DND-41 (cell line): ENCODE measurements at regions not wholly inside any gene's neighbourhood (a gene's known extent, or its start where the extent isn't known, plus 50 kb on each side); places are given as distances from the start of the nearest gene placed in this dataset.

Source experiments
- ATAC-seq: fragments of 200-7000 bp; cut with Tn5 transposase; 3 replicates; pipeline ENCODE4 v1.9.1; 2021; ENCODE audit warnings: low read depth; ENCODE audit not compliant: insufficient read depth
- DNase-seq: peaks from one replicate; pipeline ENCODE4 v3.0.0-alpha.2; 2020
- H2AFZ ChIP-seq: 2 replicates; pipeline ENCODE4 v1.6.0; 2012; ENCODE audit warnings: low read depth, low read length
- H3K27ac ChIP-seq: 2 replicates; pipeline ENCODE4 v1.5.1; 2012; ENCODE audit warnings: low read length, inconsistent platforms
- H3K27me3 ChIP-seq: fragments of 200-600 bp; sonication (generic); 2 replicates; pipeline ENCODE4 v1.6.0; 2012; ENCODE audit warnings: low read length, mild to moderate bottlenecking, inconsistent platforms; ENCODE audit not compliant: insufficient read depth, poor library complexity
- H3K36me3 ChIP-seq: 2 replicates; pipeline ENCODE4 v1.5.1; 2012; ENCODE audit warnings: low read length, inconsistent platforms; ENCODE audit not compliant: insufficient read depth
- H3K4me1 ChIP-seq: 2 replicates; pipeline ENCODE4 v1.5.1; 2012; ENCODE audit warnings: mild to moderate bottlenecking, low read length; ENCODE audit not compliant: insufficient read depth
- H3K4me2 ChIP-seq: 2 replicates; pipeline ENCODE4 v1.6.0; 2012; ENCODE audit warnings: mild to moderate bottlenecking, moderate library complexity, low read length, inconsistent platforms; ENCODE audit not compliant: insufficient read depth
- H3K4me3 ChIP-seq, 2 experiments: fragments of 200-600 bp in 1 of 2; shearing (Covaris generic) in 1 of 2; 2 replicates each; pipeline ENCODE4 v1.5.1; 2012 to 2016; ENCODE audit warnings: inconsistent platforms in 2 of 2, low read length in 2 of 2, mild to moderate bottlenecking in 2 of 2, low read depth in 1 of 2, moderate library complexity in 1 of 2
- H3K79me2 ChIP-seq: 2 replicates; pipeline ENCODE4 v1.6.0; 2012; ENCODE audit warnings: low read length, inconsistent platforms; ENCODE audit not compliant: insufficient read depth
- H3K9ac ChIP-seq: 2 replicates; pipeline ENCODE4 v1.6.0; 2012; ENCODE audit warnings: low read depth, mild to moderate bottlenecking, inconsistent platforms, low read length, moderate library complexity
- H3K9me3 ChIP-seq: 2 replicates; pipeline ENCODE4 v1.5.1; 2012; ENCODE audit warnings: low read length, moderate library complexity, mild to moderate bottlenecking, inconsistent platforms; ENCODE audit not compliant: insufficient read depth, severe bottlenecking
- H4K20me1 ChIP-seq: 2 replicates; pipeline ENCODE4 v1.6.0; 2012; ENCODE audit warnings: low read length; ENCODE audit not compliant: insufficient read depth
- CTCF ChIP-seq: IDR thresholded peaks from 2 replicates; pipeline ENCODE4 v1.5.1; 2012; ENCODE audit warnings: borderline replicate concordance, low read length, moderate library complexity, mild to moderate bottlenecking; ENCODE audit not compliant: poor library complexity, severe bottlenecking; ENCODE audit errors: extremely low read depth
- EZH2 ChIP-seq: IDR thresholded peaks from 3 replicates; pipeline ENCODE4 v1.6.1; 2012; ENCODE audit warnings: borderline replicate concordance, low read depth, mild to moderate bottlenecking, moderate library complexity, low read length, inconsistent platforms; ENCODE audit not compliant: severe bottlenecking

DNA sequence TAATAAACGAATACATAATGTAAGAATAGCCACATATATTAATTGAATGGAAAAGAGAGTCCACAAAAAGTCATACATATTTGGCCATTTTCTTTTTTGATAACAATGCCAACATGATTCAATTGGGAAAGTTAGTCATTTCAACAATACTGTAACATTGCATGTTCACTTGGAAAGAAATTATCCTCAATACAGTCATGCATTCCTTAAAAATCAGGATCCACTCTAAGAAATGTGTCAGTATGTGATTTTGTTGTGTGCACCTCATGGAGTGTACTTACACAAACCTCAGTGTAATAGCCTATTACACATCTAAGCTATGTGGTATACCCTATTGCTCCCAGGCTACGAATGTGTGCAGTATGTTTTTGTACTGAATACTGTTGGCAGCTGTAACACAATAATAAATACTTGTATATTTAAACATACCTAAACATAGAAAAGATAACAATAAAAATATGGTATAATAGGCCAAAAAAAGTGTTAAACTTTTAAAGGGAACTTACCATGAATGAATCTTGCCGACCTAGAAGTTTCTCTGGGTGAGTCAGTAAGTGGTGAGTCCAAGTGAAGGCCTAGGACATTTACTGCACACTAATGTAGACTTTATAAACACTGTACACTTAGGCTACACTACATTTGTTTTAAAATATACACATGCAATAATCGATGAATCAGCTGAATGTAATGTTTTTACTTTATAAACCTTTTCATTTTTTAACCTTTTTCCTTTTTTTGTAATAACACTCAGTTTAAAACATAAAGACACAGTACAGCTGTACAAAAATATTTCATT, 806.8 kb downstream of the PCDH18 start:
- no peaks in the 10 kb centered on the region for H4K20me1 ChIP-seq
- TF ChIP-seq EZH2 = no peak
- no peak for TF ChIP-seq CTCF
- no peak for ATAC-seq

GRCh38 chr4:136713140-136713539, 819.2 kb downstream of the PCDH18 start:
- DNase-seq (peak; percentile 36), ATAC-seq (peak; percentile 89)
- no peaks in the 10 kb centered on the region for H3K27me3 ChIP-seq
- H3K36me3 ChIP-seq = no peaks in the 10 kb centered on the region
- H4K20me1 ChIP-seq = no peaks in the 10 kb centered on the region
- no peaks in the 10 kb centered on the region for H3K79me2 ChIP-seq
- peaks cover 9% of the 10 kb centered on the region; the same call in 1 of the 2 replicates for H3K4me1 ChIP-seq
- no peak overlapping the region for H2AFZ ChIP-seq
- H3K4me2 ChIP-seq = peak overlapping the region; percentile 48; the same call in 1 of the 2 replicates
- no peak overlapping the region for H3K27ac ChIP-seq
- TF ChIP-seq CTCF (peak; percentile 35), EZH2 (no peak)
- no peak overlapping the region; a peak in 1 of 4 replicates for H3K4me3 ChIP-seq
- no peak overlapping the region; the same call in 1 of the 2 replicates for H3K9ac ChIP-seq
- no peaks in the 10 kb centered on the region for H3K9me3 ChIP-seq

More for the DNA sequence above, 806.8 kb downstream of the PCDH18 start:
- no peak overlapping the region for H2AFZ ChIP-seq
- DNase-seq = no peak
- no peaks in the 10 kb centered on the region for H3K9me3 ChIP-seq
- no peaks in the 10 kb centered on the region for H3K4me1 ChIP-seq
- no peaks in the 10 kb centered on the region for H3K36me3 ChIP-seq
- H3K9ac ChIP-seq = no peak overlapping the region
- no peaks in the 10 kb centered on the region for H3K79me2 ChIP-seq
- no peaks in the 10 kb centered on the region for H3K27me3 ChIP-seq
- H3K27ac ChIP-seq = no peak overlapping the region
- H3K4me2 ChIP-seq = no peak overlapping the region
- H3K4me3 ChIP-seq = no peak overlapping the region

- H3K9me3 ChIP-seq = no peaks in the 10 kb centered on the region
- H2AFZ ChIP-seq = no peak overlapping the region
- H3K4me1 ChIP-seq = peaks cover 9% of the 10 kb centered on the region; the same call in 1 of the 2 replicates
- TF ChIP-seq EZH2 (no peak), CTCF (no peak)
- ATAC-seq (no peak), DNase-seq (no peak)
- H3K36me3 ChIP-seq = no peaks in the 10 kb centered on the region
- no peak overlapping the region for H3K27ac ChIP-seq
- H3K79me2 ChIP-seq = no peaks in the 10 kb centered on the region
- H3K27me3 ChIP-seq = no peaks in the 10 kb centered on the region
- H4K20me1 ChIP-seq = no peaks in the 10 kb centered on the region
- no peak overlapping the region for H3K9ac ChIP-seq
- no peak overlapping the region for H3K4me2 ChIP-seq
- H3K4me3 ChIP-seq = no peak overlapping the region
Measured at GRCh38 chr4:136709897-136710296, 822.4 kb downstream of the PCDH18 start.
